ENCODE measurements at regions not wholly inside any gene's neighbourhood (a gene's known extent, or its start where the extent isn't known, plus 50 kb on each side); places are given as distances from the start of the nearest gene placed in this dataset.

GRCh38 chr18:45275367-45276113 lies 339.7 kb upstream of the SLC14A2 start:
- TF ChIP-seq CTCF (conservative IDR thresholded peaks at IDR 0.05) (peak; percentile 83), ZFX (IDR thresholded peaks at IDR 0.05) (no peak)

Data from C4-2B (cell line).